Activated T-helper 9 cell treated with anti-CD3 and anti-CD28 coated beads, Interleukin-2, amount 50 U/mL, for 16 hours (primary cell): ENCODE measurements at regions not wholly inside any gene's neighbourhood (a gene's known extent, or its start where the extent isn't known, plus 50 kb on each side); places are given as distances from the start of the nearest gene placed in this dataset.

Experiments used
- DNase-seq: peaks from one replicate; pipeline ENCODE4 v3.0.0-alpha.2; 2020; ENCODE audit warnings: low read depth

GRCh38 chr14:95442016-95442632, 74.3 kb downstream of the SYNE3 start:
- DNase-seq: no peak

DNA sequence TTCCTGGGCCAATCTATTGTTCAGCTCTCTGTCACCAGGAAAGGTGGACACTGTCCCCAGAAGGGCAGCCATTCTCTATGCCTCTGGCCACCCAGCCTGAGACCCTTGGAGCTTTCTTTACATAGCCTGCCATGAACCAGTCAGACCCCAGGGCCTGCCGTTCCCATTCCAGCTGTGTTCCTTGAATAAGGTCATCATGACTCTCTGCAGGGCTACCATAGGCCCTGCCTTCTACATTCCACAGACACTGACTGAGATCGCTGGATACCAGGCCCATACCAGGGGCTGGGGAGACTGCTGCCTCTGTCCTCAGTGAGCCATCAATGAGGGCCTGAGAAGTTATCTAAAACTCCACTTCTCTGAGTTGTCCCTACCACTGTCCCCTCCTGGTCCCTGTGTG, 75.5 kb downstream of the SYNE3 start:
- DNase-seq: no peak

DNA sequence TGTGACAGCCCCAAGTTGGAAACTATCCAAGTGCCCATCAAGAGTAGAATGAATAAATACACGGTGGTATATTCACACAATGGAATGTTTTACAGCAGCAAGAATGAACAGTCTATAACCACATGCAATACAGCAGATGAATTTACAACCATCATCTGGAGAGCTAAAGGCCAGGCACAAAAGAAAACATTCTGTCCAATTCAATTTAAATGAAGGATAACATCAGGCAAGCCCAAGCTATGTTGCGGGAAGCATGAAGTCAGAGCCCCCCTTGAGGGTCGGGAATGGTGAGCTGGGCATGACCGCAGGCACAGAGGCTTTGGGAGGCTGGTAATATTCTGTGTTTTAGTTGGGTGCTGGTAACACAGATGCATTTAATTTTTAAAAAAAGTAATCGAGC, 76.0 kb downstream of the SYNE3 start:
- no peak for DNase-seq

DNA sequence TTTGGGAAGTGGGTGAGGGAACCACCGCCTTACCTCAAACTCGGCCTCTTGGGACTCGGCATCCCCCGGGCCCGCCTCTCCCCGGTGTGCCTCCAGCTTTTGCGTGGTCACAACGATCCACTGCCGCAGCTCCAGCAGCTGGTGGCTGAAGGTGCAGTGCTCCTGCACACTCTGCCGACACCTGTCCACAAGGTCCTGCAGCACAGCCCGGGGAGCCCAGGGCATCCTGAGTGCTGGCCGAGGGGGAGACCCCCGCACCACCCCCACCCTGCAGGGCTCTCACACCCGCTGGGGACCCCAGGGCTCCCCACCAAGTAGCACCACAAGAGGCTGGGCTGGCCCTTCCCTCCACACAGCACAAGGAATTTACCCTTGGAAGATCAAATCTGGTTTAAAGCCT, 76.6 kb downstream of the SYNE3 start:
- DNase-seq: no peak

- DNase-seq: no peak
Observed at GRCh38 chr14:95437715-95438114, 78.7 kb downstream of the SYNE3 start.

DNA sequence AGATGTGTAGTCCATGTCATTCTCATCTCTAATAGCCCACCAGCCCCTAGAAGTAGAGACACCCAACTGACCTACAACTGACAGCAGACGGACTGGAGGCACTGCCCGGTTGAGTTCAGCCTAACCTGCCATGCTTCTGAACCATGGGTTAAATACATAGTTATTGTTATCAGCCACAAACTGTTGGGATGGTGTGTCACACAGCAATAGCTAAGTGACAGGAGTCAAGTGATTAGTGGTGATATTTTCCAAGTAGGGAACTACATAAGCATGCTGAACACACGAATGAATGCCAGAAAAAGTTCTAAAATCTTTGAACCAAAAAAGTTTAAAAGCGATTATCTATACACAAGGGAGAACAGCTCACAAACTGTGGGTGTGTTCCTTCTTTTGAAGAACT, 80.1 kb downstream of the SYNE3 start:
- DNase-seq: no peak

GRCh38 chr14:95434121-95434520, 82.3 kb downstream of the SYNE3 start:
- no peak for DNase-seq

DNA sequence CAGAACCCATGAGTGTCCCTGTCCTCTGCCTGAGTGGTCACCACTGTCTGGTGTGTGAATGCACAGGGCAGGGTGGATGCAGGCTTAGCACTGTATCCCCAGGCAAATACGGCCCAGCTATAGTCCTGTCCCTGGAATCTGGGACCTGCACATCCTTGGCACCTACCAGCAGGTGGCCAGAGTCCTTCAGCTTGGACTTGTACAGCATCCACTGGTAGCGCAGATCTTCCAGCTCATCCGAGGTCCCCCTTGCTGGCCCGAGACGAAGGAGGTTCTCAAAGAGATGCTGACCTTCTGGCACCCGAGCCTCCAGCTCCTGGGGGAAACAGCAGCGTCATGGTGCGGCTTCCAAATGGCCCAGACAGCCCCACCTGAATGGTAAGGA, 83.4 kb downstream of the SYNE3 start:
- DNase-seq: no peak

DNA sequence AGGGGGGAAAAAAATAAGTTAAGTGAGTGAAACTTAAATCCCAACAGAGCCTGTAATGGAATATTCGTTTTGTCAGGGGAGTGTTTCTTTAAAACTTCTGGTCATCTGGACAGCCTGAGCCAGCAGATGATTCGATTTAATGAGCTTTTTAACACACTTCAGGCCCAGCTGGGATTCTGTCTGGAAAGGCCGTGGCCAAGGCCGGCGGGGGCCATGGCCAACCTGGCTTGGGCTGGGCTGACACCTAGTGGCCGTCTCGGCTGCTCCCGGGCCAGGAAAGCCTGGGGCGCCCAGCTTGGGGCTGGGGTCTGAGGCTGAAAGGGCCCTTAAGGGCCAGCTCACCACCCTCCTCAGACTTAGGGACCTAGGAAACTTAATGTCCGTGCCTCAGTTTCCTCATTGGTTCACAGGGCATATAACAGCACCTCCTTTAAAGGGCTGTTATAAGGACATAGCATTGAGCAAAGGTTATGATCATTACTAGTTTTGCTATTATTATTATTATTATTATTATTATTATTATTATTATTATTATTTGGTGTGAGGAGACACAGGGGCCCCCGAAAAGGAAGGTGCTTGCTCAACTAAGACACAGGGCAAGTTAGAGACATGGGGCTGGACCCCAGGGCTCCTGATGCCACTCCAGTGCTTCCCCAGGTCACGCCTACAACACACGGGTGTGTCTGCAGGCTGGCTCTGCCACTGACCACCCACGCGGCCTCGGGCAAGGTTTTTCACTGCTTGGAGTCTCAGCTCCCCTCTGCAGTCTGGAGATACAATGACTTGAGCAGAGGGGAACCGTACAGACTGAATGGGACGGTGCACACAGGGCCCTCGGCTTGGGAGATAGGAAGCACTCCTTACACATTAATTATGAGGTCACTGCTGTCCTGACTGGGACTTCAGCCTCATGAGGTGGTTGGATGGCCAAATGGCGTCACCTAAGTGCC, 84.0 kb downstream of the SYNE3 start:
- DNase-seq: no peak

DNA sequence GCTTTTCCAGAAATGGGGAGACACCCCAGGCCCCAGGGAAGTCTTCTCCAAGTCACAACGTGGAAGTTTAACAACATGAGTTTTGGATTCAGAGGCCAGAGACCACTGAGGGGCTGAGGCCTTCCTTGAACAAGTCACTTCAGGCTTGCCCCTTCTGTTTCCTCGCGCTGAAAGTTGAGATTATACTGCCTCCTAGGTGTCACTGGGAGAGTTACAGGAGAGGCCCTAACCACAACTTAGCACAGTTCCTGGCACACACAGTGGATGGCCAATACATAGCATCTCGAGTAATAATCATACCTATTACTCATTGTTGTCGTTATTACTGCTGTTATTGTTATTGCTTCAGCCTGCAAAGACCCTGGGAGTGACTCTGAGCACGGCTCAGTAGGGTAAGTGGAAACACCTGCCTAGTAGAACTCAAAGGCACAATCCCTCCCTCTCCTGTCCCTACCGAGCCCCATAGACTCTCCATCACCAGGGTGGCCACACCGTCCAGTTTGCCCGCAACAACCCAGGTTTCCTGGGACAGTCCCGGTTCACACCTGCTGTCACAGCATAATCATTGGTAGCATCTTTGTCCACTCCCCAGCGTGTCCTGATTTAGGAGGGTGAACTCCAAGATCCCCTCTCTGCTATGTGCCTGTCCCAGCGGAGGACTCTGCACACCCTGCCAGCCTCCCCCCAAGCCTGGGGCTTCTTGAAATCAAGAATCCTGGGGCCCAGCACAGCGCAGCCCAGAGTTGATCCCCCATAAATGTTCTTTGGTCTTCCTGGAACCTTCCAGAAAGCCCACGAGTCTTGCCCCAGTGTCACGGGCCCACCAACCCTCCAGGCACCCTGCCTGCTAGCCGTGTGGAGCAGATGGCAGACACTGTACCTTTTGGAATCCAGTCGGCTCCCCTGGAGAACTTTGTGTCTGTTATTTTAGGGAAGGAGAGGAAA, 85.0 kb downstream of the SYNE3 start:
- no peak for DNase-seq

DNA sequence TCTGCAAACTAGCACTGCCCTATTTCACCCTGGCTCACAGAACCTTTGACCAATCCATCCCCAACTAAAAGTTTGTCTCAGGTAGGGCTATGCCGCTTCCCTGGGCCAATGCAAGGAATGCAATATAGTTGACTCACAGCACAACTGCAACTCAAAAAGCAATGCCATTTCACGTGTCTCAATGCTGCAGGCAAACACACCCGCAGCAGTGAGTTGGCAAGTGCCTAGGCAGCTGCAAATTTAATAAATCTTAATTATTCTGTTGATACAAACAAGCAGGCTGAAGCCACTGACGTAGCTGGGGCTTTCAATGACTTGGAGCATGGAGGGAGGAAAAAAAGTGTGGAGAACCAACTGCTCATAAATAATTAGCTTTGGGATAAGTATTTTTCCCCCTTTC, 87.9 kb downstream of the SYNE3 start:
- no peak for DNase-seq

GRCh38 chr14:95426116-95426475, 90.4 kb downstream of the SYNE3 start:
- DNase-seq: no peak

- no peak for DNase-seq
Observed at GRCh38 chr14:95425369-95426115, 90.9 kb downstream of the SYNE3 start.

- no peak for DNase-seq
Observed at GRCh38 chr14:95424529-95424928, 91.9 kb downstream of the SYNE3 start.

GRCh38 chr14:95421741-95422140, 94.7 kb downstream of the SYNE3 start:
- DNase-seq: no peak

DNA sequence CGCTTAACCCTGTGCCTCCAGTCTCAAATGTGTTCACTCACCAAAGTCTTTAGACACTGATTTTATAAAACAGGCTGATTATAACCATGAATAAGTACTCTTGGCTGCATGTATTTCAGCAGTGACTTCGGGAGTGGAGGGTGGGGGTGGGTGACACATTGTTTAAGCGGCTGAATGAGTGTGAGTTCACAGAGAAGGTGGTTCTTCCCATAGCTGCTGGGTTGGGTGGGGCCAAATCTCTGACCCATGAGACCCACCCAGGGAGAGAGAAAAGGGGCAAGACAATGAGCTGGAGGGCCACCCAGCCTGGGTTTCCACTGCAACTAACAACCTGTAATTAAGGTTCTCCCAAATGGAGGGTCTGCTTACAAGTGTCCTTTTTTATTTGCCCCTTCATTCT, 96.4 kb downstream of the SYNE3 start:
- DNase-seq: no peak

DNA sequence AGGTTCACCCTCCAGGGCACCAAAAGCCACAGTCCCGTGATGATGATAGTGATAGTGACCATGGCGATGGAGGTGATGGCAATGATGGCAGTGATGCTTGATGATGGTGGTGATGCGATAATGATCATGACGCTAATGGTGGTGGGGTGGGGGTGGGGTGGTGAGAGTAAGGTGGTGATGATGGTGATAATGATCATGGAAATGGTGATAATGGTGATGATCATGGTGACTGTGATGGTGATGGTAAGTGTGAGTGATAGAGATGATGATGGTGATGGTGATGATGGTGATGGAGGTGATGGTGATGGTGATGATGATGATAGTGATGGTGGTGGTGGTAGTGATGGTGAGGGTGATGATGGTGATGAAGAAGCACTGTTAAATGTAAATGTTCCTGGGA, 96.9 kb downstream of the SYNE3 start:
- no peak for DNase-seq

DNA sequence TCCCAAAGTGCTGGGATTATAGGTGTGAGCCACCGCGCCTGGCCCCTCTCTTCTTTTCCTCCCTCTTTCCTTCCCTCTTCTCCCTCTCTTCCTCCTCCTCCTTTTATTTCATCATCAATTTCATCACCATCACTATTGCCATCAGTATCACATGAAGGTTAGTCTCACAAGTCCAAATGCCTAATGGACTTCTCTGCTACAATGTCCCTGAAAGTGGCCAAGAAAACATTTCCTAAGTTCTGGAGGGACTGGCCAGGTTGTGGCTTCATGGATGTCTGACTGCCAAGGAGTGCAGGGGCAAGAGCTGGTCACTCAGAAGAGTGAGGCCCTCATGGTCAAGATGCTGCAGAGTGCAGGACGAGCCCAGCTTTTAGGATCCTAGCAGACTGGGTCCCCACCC, 97.6 kb downstream of the SYNE3 start:
- DNase-seq: no peak

- no peak for DNase-seq
Observed at GRCh38 chr14:95417492-95417891, 97.8 kb upstream of the CLMN start.

DNA sequence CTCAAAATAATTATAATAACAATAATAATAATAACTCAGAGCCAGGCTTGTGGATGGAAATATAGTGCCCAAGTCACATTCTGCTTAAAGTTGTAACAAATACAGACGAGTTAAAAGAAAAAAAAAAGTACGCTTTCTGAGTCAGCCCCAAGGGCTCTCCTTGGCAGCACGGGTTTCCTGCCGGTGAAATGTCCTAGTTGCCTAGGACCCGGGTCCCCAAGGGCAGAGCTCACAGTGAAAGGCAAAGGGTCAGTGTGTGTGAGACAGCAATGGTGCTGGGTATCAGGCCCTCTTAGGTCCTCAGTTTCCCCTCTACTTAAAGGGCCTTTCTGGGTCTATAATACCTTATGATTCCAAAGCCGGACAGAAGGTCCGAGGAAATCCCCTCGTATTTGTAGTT, 96.3 kb upstream of the CLMN start:
- DNase-seq: no peak

GRCh38 chr14:95413289-95414215, 93.8 kb upstream of the CLMN start:
- no peak for DNase-seq
